GM12878 (cell line): ENCODE measurements at regions not wholly inside any gene's neighbourhood (a gene's known extent, or its start where the extent isn't known, plus 50 kb on each side); places are given as distances from the start of the nearest gene placed in this dataset.

Experiments
- EP300 ChIP-seq, 2 experiments: fragments of 150-350 bp in 1 of 2; IDR thresholded peaks; 2 replicates each; pipeline ENCODE4 v1.6.1; 2011 to 2012; ENCODE audit warnings: low read depth in 2 of 2, low read length in 2 of 2, borderline replicate concordance in 1 of 2, improper control_type of control experiment in 1 of 2, inconsistent platforms in 1 of 2; ENCODE audit not compliant: control insufficient read depth in 1 of 2
- NFIC ChIP-seq: IDR thresholded peaks from 2 replicates; pipeline ENCODE4 v1.6.1; 2012; ENCODE audit warnings: low read depth, mild to moderate bottlenecking, inconsistent platforms, low read length, moderate library complexity
- POLR2A ChIP-seq: IDR thresholded peaks from 2 replicates; pipeline ENCODE4 v1.6.1; 2011; ENCODE audit warnings: low read depth, mild to moderate bottlenecking, low read length
- TCF12 ChIP-seq: IDR thresholded peaks from 2 replicates; pipeline ENCODE4 v1.6.1; 2011; ENCODE audit warnings: low read depth, mild to moderate bottlenecking, low read length
- TCF7 ChIP-seq: IDR thresholded peaks from 2 replicates; pipeline ENCODE4 v1.6.1; 2014; ENCODE audit warnings: antibody characterized with exemption, borderline replicate concordance
- TF ChIP-seq, protein P1 (sequence below), 3 experiments: IDR thresholded peaks in 2 of 3; conservative IDR thresholded peaks in 1 of 3; 2 replicates each; pipeline ENCODE4 v1.5.1; 2011; ENCODE audit warnings: low read depth in 3 of 3, low read length in 3 of 3, mild to moderate bottlenecking in 3 of 3, control low read depth in 2 of 3, moderate library complexity in 2 of 3, inconsistent platforms in 1 of 3, mixed read lengths in 1 of 3; ENCODE audit not compliant: control insufficient read depth in 2 of 3, insufficient read depth in 1 of 3; ENCODE audit errors: extremely low read depth in 1 of 3
- TF ChIP-seq, protein P2 (sequence below): fragments of 150-350 bp; IDR thresholded peaks from 2 replicates; pipeline ENCODE4 v1.6.1; 2014; ENCODE audit warnings: mild to moderate bottlenecking, low read depth, low read length

DNA sequence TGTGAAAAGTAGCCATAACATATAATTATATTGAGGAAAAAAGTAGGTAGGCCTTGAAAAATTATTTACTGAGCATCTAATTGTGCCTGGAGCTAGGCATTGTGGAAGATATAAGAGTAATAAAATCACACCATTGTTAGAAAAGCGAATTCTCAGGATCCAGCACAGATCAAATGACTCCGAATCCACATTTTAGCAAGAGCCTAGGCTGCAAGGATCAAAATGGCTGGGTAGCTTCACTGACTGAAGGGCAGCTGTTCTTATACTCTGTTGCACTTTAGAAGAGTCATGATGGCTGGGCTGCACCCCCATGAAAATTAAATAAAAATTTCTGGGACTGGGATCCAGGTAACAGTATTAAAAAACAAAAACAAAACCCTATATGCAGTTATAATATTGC lies 67.6 kb upstream of the HMCN1 start:
- TF ChIP-seq EP300 (IDR thresholded peaks at IDR 0.05; ENCODE audit: borderline replicate concordance in 1 of 2, control insufficient read depth in 1 of 2, low read depth in 2 of 2, low read length in 2 of 2) (no peak), NFIC (no peak), TCF7 (no peak), TCF12 (no peak), POLR2A (no peak)
- TF ChIP-seq, protein P1, sequence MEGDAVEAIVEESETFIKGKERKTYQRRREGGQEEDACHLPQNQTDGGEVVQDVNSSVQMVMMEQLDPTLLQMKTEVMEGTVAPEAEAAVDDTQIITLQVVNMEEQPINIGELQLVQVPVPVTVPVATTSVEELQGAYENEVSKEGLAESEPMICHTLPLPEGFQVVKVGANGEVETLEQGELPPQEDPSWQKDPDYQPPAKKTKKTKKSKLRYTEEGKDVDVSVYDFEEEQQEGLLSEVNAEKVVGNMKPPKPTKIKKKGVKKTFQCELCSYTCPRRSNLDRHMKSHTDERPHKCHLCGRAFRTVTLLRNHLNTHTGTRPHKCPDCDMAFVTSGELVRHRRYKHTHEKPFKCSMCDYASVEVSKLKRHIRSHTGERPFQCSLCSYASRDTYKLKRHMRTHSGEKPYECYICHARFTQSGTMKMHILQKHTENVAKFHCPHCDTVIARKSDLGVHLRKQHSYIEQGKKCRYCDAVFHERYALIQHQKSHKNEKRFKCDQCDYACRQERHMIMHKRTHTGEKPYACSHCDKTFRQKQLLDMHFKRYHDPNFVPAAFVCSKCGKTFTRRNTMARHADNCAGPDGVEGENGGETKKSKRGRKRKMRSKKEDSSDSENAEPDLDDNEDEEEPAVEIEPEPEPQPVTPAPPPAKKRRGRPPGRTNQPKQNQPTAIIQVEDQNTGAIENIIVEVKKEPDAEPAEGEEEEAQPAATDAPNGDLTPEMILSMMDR (IDR thresholded peaks at IDR 0.05 in 2 of 3, conservative IDR thresholded peaks at IDR 0.05 in 1 of 3; ENCODE audit: control insufficient read depth in 2 of 3, extremely low read depth in 1 of 3, insufficient read depth in 1 of 3, low read depth in 3 of 3, low read length in 3 of 3) = no peak
- TF ChIP-seq, protein P2, sequence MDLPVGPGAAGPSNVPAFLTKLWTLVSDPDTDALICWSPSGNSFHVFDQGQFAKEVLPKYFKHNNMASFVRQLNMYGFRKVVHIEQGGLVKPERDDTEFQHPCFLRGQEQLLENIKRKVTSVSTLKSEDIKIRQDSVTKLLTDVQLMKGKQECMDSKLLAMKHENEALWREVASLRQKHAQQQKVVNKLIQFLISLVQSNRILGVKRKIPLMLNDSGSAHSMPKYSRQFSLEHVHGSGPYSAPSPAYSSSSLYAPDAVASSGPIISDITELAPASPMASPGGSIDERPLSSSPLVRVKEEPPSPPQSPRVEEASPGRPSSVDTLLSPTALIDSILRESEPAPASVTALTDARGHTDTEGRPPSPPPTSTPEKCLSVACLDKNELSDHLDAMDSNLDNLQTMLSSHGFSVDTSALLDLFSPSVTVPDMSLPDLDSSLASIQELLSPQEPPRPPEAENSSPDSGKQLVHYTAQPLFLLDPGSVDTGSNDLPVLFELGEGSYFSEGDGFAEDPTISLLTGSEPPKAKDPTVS = no peak
